Common myeloid progenitor, CD34-positive (primary cell): ENCODE measurements at regions not wholly inside any gene's neighbourhood (a gene's known extent, or its start where the extent isn't known, plus 50 kb on each side); places are given as distances from the start of the nearest gene placed in this dataset.
"Not testable (repeated sequence)": the region's sequence is repeated elsewhere in the genome, so short reads cannot be mapped to it uniquely, and the experiment has no call there.

Experiments
- CTCF ChIA-PET: fragments of 350-600 bp; sonication (Branson Sonifier 250); formaldehyde crosslinking; loops from one replicate; lab custom pipeline; 2021; ENCODE audit warnings: antibody characterized with exemption; lab: Charles Lee
- POLR2A ChIA-PET: fragments of 350-600 bp; sonication (Branson Sonifier 250); formaldehyde crosslinking; loops from one replicate; lab custom pipeline; 2021; ENCODE audit warnings: antibody characterized with exemption; lab: Charles Lee
- DNase-seq, 3 donors: peaks; one replicate each; pipeline versions ENCODE4 v3.0.0 to v3.0.0-alpha.2; 2013
- H3K27ac ChIP-seq, 2 experiments: 1 replicate in 1 of 2; 2 replicates in 1 of 2; pipeline ENCODE4 v1.7.0; 2013; ENCODE audit warnings: inconsistent platforms in 2 of 2, low read length in 2 of 2, mild to moderate bottlenecking in 2 of 2, low read depth in 1 of 2, moderate library complexity in 1 of 2; ENCODE audit not compliant: severe bottlenecking in 2 of 2, insufficient read depth in 1 of 2, poor library complexity in 1 of 2
- H3K27me3 ChIP-seq, 5 experiments: replicated peaks in 2 of 5; 1 replicate in 3 of 5; 2 replicates in 2 of 5; pipeline versions ENCODE4 v1.6.1 to v1.7.0; 2013; ENCODE audit warnings: low read length in 4 of 5, mild to moderate bottlenecking in 2 of 5, moderate library complexity in 2 of 5, inconsistent platforms in 1 of 5; ENCODE audit not compliant: insufficient read depth in 5 of 5, control insufficient read depth in 4 of 5
- H3K36me3 ChIP-seq, 4 experiments: 1 replicate in 2 of 4; 2 replicates in 2 of 4; pipeline versions ENCODE4 v1.6.1 to v1.7.0; 2013; ENCODE audit warnings: low read length in 3 of 4, control low read depth in 1 of 4, mild to moderate bottlenecking in 1 of 4; ENCODE audit not compliant: control insufficient read depth in 4 of 4, insufficient read depth in 4 of 4
- H3K4me1 ChIP-seq, 4 experiments: 1 replicate in 3 of 4; 2 replicates in 1 of 4; pipeline versions ENCODE4 v1.6.1 to v1.7.1; 2013; ENCODE audit warnings: low read length in 3 of 4, mild to moderate bottlenecking in 3 of 4, control low read depth in 1 of 4, inconsistent platforms in 1 of 4, moderate library complexity in 1 of 4; ENCODE audit not compliant: control insufficient read depth in 4 of 4, insufficient read depth in 4 of 4; ENCODE audit errors: control extremely low read depth in 1 of 4
- H3K4me3 ChIP-seq, 7 experiments: 1 replicate in 4 of 7; 2 replicates in 3 of 7; pipeline versions ENCODE4 v1.5.1 to v1.7.0; 2013; ENCODE audit warnings: mild to moderate bottlenecking in 7 of 7, low read length in 6 of 7, moderate library complexity in 6 of 7, inconsistent platforms in 2 of 7, low read depth in 2 of 7, control low read depth in 1 of 7; ENCODE audit not compliant: insufficient read depth in 4 of 7, control insufficient read depth in 1 of 7; ENCODE audit errors: extremely low read depth in 1 of 7
- H3K9me3 ChIP-seq, 5 experiments: 1 replicate in 4 of 5; 2 replicates in 1 of 5; pipeline versions ENCODE4 v1.6.1 to v1.7.1; 2013; ENCODE audit warnings: low read length in 4 of 5, mild to moderate bottlenecking in 2 of 5, inconsistent platforms in 1 of 5, low read depth in 1 of 5, moderate library complexity in 1 of 5; ENCODE audit not compliant: control insufficient read depth in 4 of 5, insufficient read depth in 2 of 5; ENCODE audit errors: control extremely low read depth in 1 of 5
- WGBS: methylation state at CpG from one replicate; pipeline ENCODE4 v1.1.5; 2013; ENCODE audit not compliant: insufficient coverage; 5-methylcytosine and 5-hydroxymethylcytosine counted together

- DNase-seq, H3K4me3 ChIP-seq, H3K27ac ChIP-seq, POLR2A ChIA-PET, H3K4me1 ChIP-seq, H3K36me3 ChIP-seq, H3K27me3 ChIP-seq, CTCF ChIA-PET, H3K9me3 ChIP-seq: not testable (repeated sequence)
- WGBS = no CpG with 5 or more reads among the region's 3 CpGs
Measured at GRCh38 chrX:134045372-134045771, 60.0 kb upstream of the GPC3 start.

GRCh38 chrX:134067107-134067506, 81.7 kb upstream of the GPC3 start:
- H3K27me3 ChIP-seq, CTCF ChIA-PET, POLR2A ChIA-PET, H3K27ac ChIP-seq, DNase-seq, H3K4me1 ChIP-seq, H3K36me3 ChIP-seq, H3K9me3 ChIP-seq, H3K4me3 ChIP-seq: not testable (repeated sequence)
- WGBS = no CpG with 5 or more reads among the region's 3 CpGs

GRCh38 chrX:134071899-134072298, 86.5 kb upstream of the GPC3 start:
- DNase-seq, H3K27me3 ChIP-seq, H3K27ac ChIP-seq, H3K9me3 ChIP-seq, POLR2A ChIA-PET, H3K4me1 ChIP-seq, H3K4me3 ChIP-seq, CTCF ChIA-PET, H3K36me3 ChIP-seq: not testable (repeated sequence)
- 59% methylated on average over 3 of the region's 6 CpGs for whole genome bisulfite sequencing

GRCh38 chrX:134073341-134073740, 87.9 kb upstream of the GPC3 start:
- 67% methylated on average over 1 of the region's 2 CpGs for WGBS
- no peak for DNase-seq
- CTCF ChIA-PET = no interaction called here
- Histone ChIP-seq H3K4me3 (no peak overlapping the region), H3K27me3 (no peaks in the 10 kb centered on the region), H3K4me1 (no peaks in the 10 kb centered on the region), H3K9me3 (peaks cover 0 to 9% (median 7%) of the 10 kb centered on the region in 5 experiments), H3K36me3 (no peaks in the 10 kb centered on the region), H3K27ac (no peak overlapping the region)
- POLR2A ChIA-PET = no interaction called here

- Histone ChIP-seq H3K36me3 (no peaks in the 10 kb centered on the region), H3K9me3 (peaks cover 0 to 9% (median 7%) of the 10 kb centered on the region in 5 experiments), H3K4me1 (no peaks in the 10 kb centered on the region), H3K27ac (no peak overlapping the region), H3K27me3 (no peaks in the 10 kb centered on the region), H3K4me3 (no peak overlapping the region)
- ChIA-PET CTCF (no interaction called here), POLR2A (no interaction called here)
- WGBS = 94% methylated on average over 3 of the region's 3 CpGs
- DNase-seq = no peak
Measured at GRCh38 chrX:134074151-134074550, 88.8 kb upstream of the GPC3 start.

- H3K36me3 ChIP-seq = no peaks in the 10 kb centered on the region
- no peaks in the 10 kb centered on the region for H3K27me3 ChIP-seq
- ChIA-PET POLR2A (no interaction called here), CTCF (no interaction called here)
- H3K4me1 ChIP-seq = no peaks in the 10 kb centered on the region
- H3K4me3 ChIP-seq = no peak overlapping the region
- H3K27ac ChIP-seq = no peak overlapping the region
- H3K9me3 ChIP-seq = peaks cover 0 to 9% (median 7%) of the 10 kb centered on the region in 5 experiments
- 82% methylated on average over 21 of the region's 26 CpGs for WGBS
- peak in 1 of 3 donors; percentile 0 for DNase-seq
Measured at GRCh38 chrX:134075894-134076718, 90.7 kb upstream of the GPC3 start.

- Histone ChIP-seq H3K4me1 (no peaks in the 10 kb centered on the region), H3K9me3 (peaks cover 0 to 3% (median 0%) of the 10 kb centered on the region in 5 experiments), H3K36me3 (no peaks in the 10 kb centered on the region), H3K27ac (no peak overlapping the region), H3K27me3 (no peaks in the 10 kb centered on the region), H3K4me3 (no peak overlapping the region)
- POLR2A ChIA-PET = no interaction called here
- DNase-seq = no peak
- CTCF ChIA-PET = no interaction called here
Measured at GRCh38 chrX:134095366-134095765, 110.0 kb upstream of the GPC3 start.
